ENCODE measurements at regions not wholly inside any gene's neighbourhood (a gene's known extent, or its start where the extent isn't known, plus 50 kb on each side); places are given as distances from the start of the nearest gene placed in this dataset.
A peak's percentile ranks its signal among the peaks of the same experiment; 100 is the strongest.

GRCh38 chr10:128912568-128913311 is 554.3 kb upstream of the MGMT start:
- Histone ChIP-seq H3K27me3 (peaks cover 0 to 6% (median 0%) of the 10 kb centered on the region in 9 donors), H3K36me3 (no peaks in the 10 kb centered on the region), H3K27ac (no peak overlapping the region), H3K9me3 (peaks cover 0 to 2% (median 0%) of the 10 kb centered on the region in 12 donors), H3K4me3 (no peak overlapping the region), H3K4me1 (peaks cover 0 to 36% (median 14%) of the 10 kb centered on the region in 12 donors)
- TF ChIP-seq POLR2A (IDR thresholded peaks at IDR 0.05) (no peak), CTCF (IDR thresholded peaks at IDR 0.05) (no peak)
- 68 to 74% (median 72%) methylated on average over 6 of the region's 6 CpGs for WGBS, 4 donors
- intact Hi-C loops (cut with DNase I): no loop called here
- DNase-seq (no peak), ATAC-seq (no peak)

- peaks cover 0 to 4% (median 0%) of the 10 kb centered on the region in 12 donors for H3K9me3 ChIP-seq
- no peaks in the 10 kb centered on the region for H3K36me3 ChIP-seq
- H3K4me1 ChIP-seq: peaks cover 0 to 25% (median 12%) of the 10 kb centered on the region in 12 donors
- DNase-seq (peak in 4 of 5 donors; percentile 46 to 66 (median 56)), ATAC-seq (peak; percentile 69 to 87 (median 80))
- intact Hi-C loops (cut with DNase I): no loop called here
- H3K27ac ChIP-seq: peak overlapping the region in 6 of 12 donors; percentile 24 to 75 (median 65)
- TF ChIP-seq CTCF (IDR thresholded peaks at IDR 0.05) (no peak), POLR2A (IDR thresholded peaks at IDR 0.05) (no peak)
- WGBS, 4 donors: 21 to 35% (median 27%) methylated on average over 9 of the region's 9 CpGs
- peaks cover 0 to 6% (median 0%) of the 10 kb centered on the region in 9 donors for H3K27me3 ChIP-seq
- H3K4me3 ChIP-seq: peak overlapping the region in 1 of 12 donors; percentile 10
Measured at GRCh38 chr10:128914681-128915080, 552.4 kb upstream of the MGMT start.

- H3K4me3 ChIP-seq: peak overlapping the region in 3 of 12 donors; percentile 0 to 13 (median 10)
- intact Hi-C loops (cut with DNase I): no loop called here
- ATAC-seq: peak in 2 of 4 donors; percentile 46 to 71
- DNase-seq: peak in 3 of 5 donors; percentile 40 to 65 (median 53)
- peaks cover 0 to 4% (median 0%) of the 10 kb centered on the region in 12 donors for H3K9me3 ChIP-seq
- peak overlapping the region in 7 of 12 donors; percentile 24 to 75 (median 58) for H3K27ac ChIP-seq
- no peak for TF ChIP-seq CTCF (IDR thresholded peaks at IDR 0.05)
- no peak for TF ChIP-seq POLR2A (IDR thresholded peaks at IDR 0.05)
- H3K4me1 ChIP-seq: peaks cover 0 to 25% (median 12%) of the 10 kb centered on the region in 12 donors
- H3K27me3 ChIP-seq: peaks cover 0 to 6% (median 0%) of the 10 kb centered on the region in 9 donors
- no peaks in the 10 kb centered on the region for H3K36me3 ChIP-seq
- WGBS, 4 donors: 40 to 66% (median 64%) methylated on average over 9 to 10 of the region's 10 CpGs
Measured at GRCh38 chr10:128915630-128916029, 551.4 kb upstream of the MGMT start.

GRCh38 chr10:128916383-128916782 is 550.7 kb upstream of the MGMT start:
- peaks cover 0 to 25% (median 12%) of the 10 kb centered on the region in 12 donors for H3K4me1 ChIP-seq
- peak in 2 of 4 donors; percentile 13 to 51 for ATAC-seq
- no peaks in the 10 kb centered on the region for H3K36me3 ChIP-seq
- H3K27ac ChIP-seq: peak overlapping the region in 4 of 12 donors; percentile 19 to 73 (median 50)
- 38 to 57% (median 46%) methylated on average over 4 of the region's 4 CpGs for WGBS, 4 donors
- no peak for TF ChIP-seq POLR2A (IDR thresholded peaks at IDR 0.05)
- no peak for TF ChIP-seq CTCF (IDR thresholded peaks at IDR 0.05)
- H3K27me3 ChIP-seq: peaks cover 0 to 6% (median 0%) of the 10 kb centered on the region in 9 donors
- H3K4me3 ChIP-seq: no peak overlapping the region
- DNase-seq: peak in 1 of 5 donors; percentile 35
- peaks cover 0 to 4% (median 0%) of the 10 kb centered on the region in 12 donors for H3K9me3 ChIP-seq
- intact Hi-C loops (cut with DNase I): no loop called here
